MM.1S (cell line): ENCODE measurements at regions not wholly inside any gene's neighbourhood (a gene's known extent, or its start where the extent isn't known, plus 50 kb on each side); places are given as distances from the start of the nearest gene placed in this dataset.

Source experiments
- DNase-seq: peaks from one replicate; pipeline ENCODE4 v3.0.0-alpha.2; 2015
- H2AFZ ChIP-seq: fragments of 300-600 bp; sonication (generic); 2 replicates; pipeline ENCODE4 v1.6.0; 2016; ENCODE audit warnings: antibody characterized with exemption, low read length
- H3F3A ChIP-seq: fragments of 300-600 bp; sonication (generic); 2 replicates; pipeline ENCODE4 v1.6.1; 2016; ENCODE audit warnings: mild to moderate bottlenecking, antibody characterized with exemption, low read length, moderate library complexity, mixed read lengths; ENCODE audit not compliant: insufficient read depth
- H3K27ac ChIP-seq: fragments of 300-600 bp; sonication (generic); 2 replicates; pipeline ENCODE4 v1.5.1; 2016; ENCODE audit warnings: mild to moderate bottlenecking, low read length
- H3K27me3 ChIP-seq: fragments of 300-600 bp; sonication (generic); replicated peaks from 2 replicates; pipeline ENCODE4 v1.6.0; 2016; ENCODE audit warnings: low read length; ENCODE audit not compliant: insufficient read depth
- H3K36me3 ChIP-seq: fragments of 300-600 bp; sonication (generic); replicated peaks from 2 replicates; pipeline ENCODE4 v1.6.1; 2016; ENCODE audit warnings: mild to moderate bottlenecking, low read length, mixed read lengths; ENCODE audit not compliant: insufficient read depth
- H3K4me1 ChIP-seq: fragments of 300-600 bp; sonication (generic); 2 replicates; pipeline ENCODE4 v1.6.1; 2016; ENCODE audit warnings: low read length, mixed read lengths
- H3K4me2 ChIP-seq: fragments of 300-600 bp; sonication (generic); 2 replicates; pipeline ENCODE4 v1.6.0; 2016; ENCODE audit warnings: low read depth, low read length
- H3K4me3 ChIP-seq: fragments of 300-600 bp; sonication (generic); 2 replicates; pipeline ENCODE4 v1.5.1; 2016; ENCODE audit warnings: low read length, mixed read lengths
- H3K79me2 ChIP-seq: fragments of 300-600 bp; sonication (generic); 2 replicates; pipeline ENCODE4 v1.6.1; 2016; ENCODE audit warnings: mixed run types, low read length, mixed read lengths
- H3K9ac ChIP-seq: fragments of 300-600 bp; sonication (generic); 2 replicates; pipeline ENCODE4 v1.6.1; 2016; ENCODE audit warnings: low read length, mixed read lengths
- H3K9me2 ChIP-seq: fragments of 300-600 bp; sonication (generic); replicated peaks from 2 replicates; pipeline ENCODE4 v1.6.1; 2016; ENCODE audit warnings: mild to moderate bottlenecking, low read length, mixed read lengths; ENCODE audit not compliant: insufficient read depth
- H3K9me3 ChIP-seq: fragments of 300-600 bp; sonication (generic); replicated peaks from 2 replicates; pipeline ENCODE4 v1.6.1; 2016; ENCODE audit warnings: mild to moderate bottlenecking, low read length, mixed read lengths; ENCODE audit not compliant: insufficient read depth
- H4K20me1 ChIP-seq: fragments of 300-600 bp; sonication (generic); 2 replicates; pipeline ENCODE4 v1.6.1; 2016; ENCODE audit warnings: mild to moderate bottlenecking, low read length, moderate library complexity, mixed read lengths; ENCODE audit not compliant: insufficient read depth
- EZH2 ChIP-seq: fragments of 300-600 bp; sonication (generic); optimal IDR thresholded peaks from 2 replicates; pipeline ENCODE3; 2017; ENCODE audit warnings: low read depth, mild to moderate bottlenecking, antibody characterized with exemption, low read length, mixed read lengths
- EZH2phosphoT487 ChIP-seq: fragments of 300-600 bp; sonication (generic); IDR thresholded peaks from 2 replicates; pipeline ENCODE4 v1.6.1; 2018; ENCODE audit warnings: antibody characterized with exemption, low read length
- TF ChIP-seq, protein P1 (sequence below): fragments of 300-600 bp; sonication (generic); IDR thresholded peaks from 2 replicates; pipeline ENCODE4 v1.5.1; 2016; ENCODE audit warnings: antibody characterized with exemption, low read length, mixed read lengths

DNA sequence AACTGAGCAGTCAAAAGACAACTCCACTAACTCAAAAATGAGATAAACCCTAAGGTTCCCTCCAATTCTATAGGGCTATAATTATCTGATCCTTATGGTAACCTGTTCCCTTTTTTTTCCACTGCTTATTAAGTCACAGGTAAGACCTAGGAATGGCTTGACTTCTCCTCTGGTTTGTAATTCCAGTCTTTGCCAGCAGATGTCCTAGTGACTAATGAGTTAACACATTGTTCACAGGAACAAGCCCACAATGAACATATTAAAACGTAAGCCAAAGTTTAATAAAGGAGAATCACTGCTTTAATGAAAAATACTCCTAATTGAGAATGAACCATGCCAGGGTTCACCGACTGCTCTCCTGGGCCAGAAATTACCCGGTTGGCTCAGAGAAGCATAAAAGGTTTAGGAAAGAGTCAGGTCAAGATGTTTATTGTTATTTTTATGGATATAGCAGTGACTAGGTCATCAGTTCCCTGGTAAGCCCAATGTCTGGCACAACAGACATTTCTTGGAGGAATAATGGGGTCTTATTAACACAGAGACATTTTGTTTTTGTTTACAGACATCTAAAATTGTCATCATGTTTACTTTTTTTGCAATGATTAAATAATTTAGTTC lies 120.1 kb downstream of the ELAPOR2 start:
- peak; percentile 76 for DNase-seq
- Histone ChIP-seq H3K79me2 (no peaks in the 10 kb centered on the region), H2AFZ (no peak overlapping the region)

DNA sequence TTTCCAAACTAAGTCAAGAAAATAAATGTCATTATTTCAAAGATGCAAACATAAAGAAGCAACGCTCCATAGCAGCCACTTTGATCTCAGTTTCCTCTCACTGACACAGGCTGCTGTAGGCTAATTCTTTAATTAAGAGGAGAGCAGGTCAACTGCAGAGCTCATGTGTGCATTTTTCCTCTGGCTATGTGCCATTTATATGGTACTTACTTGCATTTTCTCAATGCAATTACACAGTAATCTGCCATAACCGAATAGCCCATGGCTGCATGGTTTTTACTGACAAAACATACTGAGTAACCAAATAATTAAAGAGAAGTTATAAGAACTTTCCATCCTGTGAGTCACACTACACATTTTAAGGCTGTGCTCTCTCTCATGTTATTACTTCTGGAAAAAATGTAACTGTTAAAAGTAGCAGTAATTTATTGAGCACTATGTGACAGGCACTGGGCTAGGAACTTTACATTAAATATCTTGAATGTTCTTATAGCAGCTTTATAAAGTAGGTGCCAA lies 122.0 kb downstream of the ELAPOR2 start:
- Histone ChIP-seq H3F3A (no peaks in the 10 kb centered on the region), H3K79me2 (no peaks in the 10 kb centered on the region), H4K20me1 (no peaks in the 10 kb centered on the region), H3K9me3 (no peaks in the 10 kb centered on the region), H2AFZ (no peak overlapping the region), H3K4me1 (no peaks in the 10 kb centered on the region), H3K4me2 (no peak overlapping the region), H3K9me2 (no peaks in the 10 kb centered on the region), H3K9ac (no peak overlapping the region), H3K36me3 (no peaks in the 10 kb centered on the region), H3K27me3 (no peaks in the 10 kb centered on the region), H3K27ac (no peak overlapping the region), H3K4me3 (no peak overlapping the region)
- no peak for DNase-seq
- no peak for TF ChIP-seq EZH2phosphoT487
- TF ChIP-seq, protein P1, sequence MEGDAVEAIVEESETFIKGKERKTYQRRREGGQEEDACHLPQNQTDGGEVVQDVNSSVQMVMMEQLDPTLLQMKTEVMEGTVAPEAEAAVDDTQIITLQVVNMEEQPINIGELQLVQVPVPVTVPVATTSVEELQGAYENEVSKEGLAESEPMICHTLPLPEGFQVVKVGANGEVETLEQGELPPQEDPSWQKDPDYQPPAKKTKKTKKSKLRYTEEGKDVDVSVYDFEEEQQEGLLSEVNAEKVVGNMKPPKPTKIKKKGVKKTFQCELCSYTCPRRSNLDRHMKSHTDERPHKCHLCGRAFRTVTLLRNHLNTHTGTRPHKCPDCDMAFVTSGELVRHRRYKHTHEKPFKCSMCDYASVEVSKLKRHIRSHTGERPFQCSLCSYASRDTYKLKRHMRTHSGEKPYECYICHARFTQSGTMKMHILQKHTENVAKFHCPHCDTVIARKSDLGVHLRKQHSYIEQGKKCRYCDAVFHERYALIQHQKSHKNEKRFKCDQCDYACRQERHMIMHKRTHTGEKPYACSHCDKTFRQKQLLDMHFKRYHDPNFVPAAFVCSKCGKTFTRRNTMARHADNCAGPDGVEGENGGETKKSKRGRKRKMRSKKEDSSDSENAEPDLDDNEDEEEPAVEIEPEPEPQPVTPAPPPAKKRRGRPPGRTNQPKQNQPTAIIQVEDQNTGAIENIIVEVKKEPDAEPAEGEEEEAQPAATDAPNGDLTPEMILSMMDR, result no peak
- TF ChIP-seq EZH2, result no peak

More for the DNA sequence above, 120.1 kb downstream of the ELAPOR2 start:
- Histone ChIP-seq H3K27me3 (no peaks in the 10 kb centered on the region), H3F3A (no peaks in the 10 kb centered on the region), H3K9ac (no peak overlapping the region), H4K20me1 (no peaks in the 10 kb centered on the region), H3K4me1 (no peaks in the 10 kb centered on the region), H3K9me3 (no peaks in the 10 kb centered on the region), H3K27ac (no peak overlapping the region), H3K36me3 (no peaks in the 10 kb centered on the region), H3K4me3 (no peak overlapping the region), H3K4me2 (no peak overlapping the region), H3K9me2 (no peaks in the 10 kb centered on the region)
- no peak for TF ChIP-seq EZH2
- TF ChIP-seq, protein P1, result peak; percentile 70

DNA sequence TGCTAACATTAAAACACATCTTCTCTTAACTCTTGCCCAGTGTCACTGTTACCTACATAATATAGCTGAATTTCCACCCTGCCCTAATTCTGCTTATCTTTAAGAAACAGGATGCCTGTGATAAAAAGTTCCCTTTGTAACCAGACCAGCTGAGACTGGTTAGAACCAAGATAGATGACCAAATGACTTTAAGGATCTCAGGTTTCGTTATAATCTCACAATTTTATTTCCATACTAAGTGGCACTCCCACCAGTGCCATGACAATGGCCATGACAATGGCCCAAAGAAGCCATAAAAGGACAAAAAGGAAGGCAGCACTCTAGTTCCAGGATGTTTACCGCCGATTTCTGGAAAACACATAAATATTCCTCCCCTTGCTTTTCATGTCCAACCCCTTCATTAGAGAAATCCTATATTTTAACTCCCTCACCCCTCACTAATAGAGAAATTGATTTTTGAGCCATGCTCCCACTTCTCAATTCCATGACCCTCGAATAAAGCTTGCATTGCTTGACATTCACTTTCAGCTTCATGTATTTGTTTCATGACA lies 126.1 kb downstream of the ELAPOR2 start:
- TF ChIP-seq EZH2 (no peak), EZH2phosphoT487 (no peak)
- TF ChIP-seq, protein P1, result no peak
- no peak overlapping the region for H3K4me2 ChIP-seq
- no peaks in the 10 kb centered on the region for H3K79me2 ChIP-seq
- no peak overlapping the region for H3K4me3 ChIP-seq
- H3K36me3 ChIP-seq, result no peaks in the 10 kb centered on the region
- no peaks in the 10 kb centered on the region for H3K4me1 ChIP-seq
- DNase-seq, result no peak
- no peaks in the 10 kb centered on the region for H3K9me3 ChIP-seq
- H3K27me3 ChIP-seq, result no peaks in the 10 kb centered on the region
- H4K20me1 ChIP-seq, result no peaks in the 10 kb centered on the region
- H2AFZ ChIP-seq, result no peak overlapping the region
- H3K9ac ChIP-seq, result no peak overlapping the region
- no peaks in the 10 kb centered on the region for H3F3A ChIP-seq
- H3K9me2 ChIP-seq, result no peaks in the 10 kb centered on the region
- no peak overlapping the region for H3K27ac ChIP-seq
